HFF-Myc (cell line): ENCODE measurements at regions not wholly inside any gene's neighbourhood (a gene's known extent, or its start where the extent isn't known, plus 50 kb on each side); places are given as distances from the start of the nearest gene placed in this dataset.

Experiments used
- DNase-seq: peaks from one replicate; pipeline ENCODE4 v3.0.0-alpha.2; 2011; ENCODE audit warnings: low read depth; ENCODE audit errors: extremely low read depth
- H3K4me3 ChIP-seq: replicated peaks from 2 replicates; pipeline ENCODE4 v1.5.1; 2011; ENCODE audit warnings: low read depth, mild to moderate bottlenecking, control low read depth, low read length
- TF ChIP-seq, protein P1 (sequence below): IDR thresholded peaks from 2 replicates; pipeline ENCODE4 v1.5.1; 2012; ENCODE audit warnings: mild to moderate bottlenecking, low read depth, low read length, control low read depth; ENCODE audit errors: missing control alignments

DNA sequence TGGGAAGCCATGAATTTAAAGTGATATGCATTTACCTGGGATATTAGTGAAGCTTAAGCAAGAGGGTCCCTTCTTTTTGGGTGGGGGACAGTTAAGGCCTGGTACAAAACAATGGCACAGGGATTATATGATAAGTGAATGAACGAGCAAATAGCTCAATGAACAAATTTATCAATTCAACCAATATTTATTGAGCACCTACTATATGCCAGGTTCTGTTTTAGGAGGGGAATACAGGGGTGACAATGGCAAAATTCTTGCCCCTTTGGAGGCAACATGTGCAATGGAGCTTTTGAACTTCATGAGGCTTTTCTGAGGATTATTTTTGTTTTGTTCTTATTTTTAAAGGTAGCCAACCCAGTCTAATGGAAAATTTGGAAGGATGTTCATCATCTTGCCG, 68.2 kb downstream of the FOXD2 start:
- no peak for DNase-seq
- no peak overlapping the region for H3K4me3 ChIP-seq
- TF ChIP-seq, protein P1, sequence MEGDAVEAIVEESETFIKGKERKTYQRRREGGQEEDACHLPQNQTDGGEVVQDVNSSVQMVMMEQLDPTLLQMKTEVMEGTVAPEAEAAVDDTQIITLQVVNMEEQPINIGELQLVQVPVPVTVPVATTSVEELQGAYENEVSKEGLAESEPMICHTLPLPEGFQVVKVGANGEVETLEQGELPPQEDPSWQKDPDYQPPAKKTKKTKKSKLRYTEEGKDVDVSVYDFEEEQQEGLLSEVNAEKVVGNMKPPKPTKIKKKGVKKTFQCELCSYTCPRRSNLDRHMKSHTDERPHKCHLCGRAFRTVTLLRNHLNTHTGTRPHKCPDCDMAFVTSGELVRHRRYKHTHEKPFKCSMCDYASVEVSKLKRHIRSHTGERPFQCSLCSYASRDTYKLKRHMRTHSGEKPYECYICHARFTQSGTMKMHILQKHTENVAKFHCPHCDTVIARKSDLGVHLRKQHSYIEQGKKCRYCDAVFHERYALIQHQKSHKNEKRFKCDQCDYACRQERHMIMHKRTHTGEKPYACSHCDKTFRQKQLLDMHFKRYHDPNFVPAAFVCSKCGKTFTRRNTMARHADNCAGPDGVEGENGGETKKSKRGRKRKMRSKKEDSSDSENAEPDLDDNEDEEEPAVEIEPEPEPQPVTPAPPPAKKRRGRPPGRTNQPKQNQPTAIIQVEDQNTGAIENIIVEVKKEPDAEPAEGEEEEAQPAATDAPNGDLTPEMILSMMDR = no peak

DNA sequence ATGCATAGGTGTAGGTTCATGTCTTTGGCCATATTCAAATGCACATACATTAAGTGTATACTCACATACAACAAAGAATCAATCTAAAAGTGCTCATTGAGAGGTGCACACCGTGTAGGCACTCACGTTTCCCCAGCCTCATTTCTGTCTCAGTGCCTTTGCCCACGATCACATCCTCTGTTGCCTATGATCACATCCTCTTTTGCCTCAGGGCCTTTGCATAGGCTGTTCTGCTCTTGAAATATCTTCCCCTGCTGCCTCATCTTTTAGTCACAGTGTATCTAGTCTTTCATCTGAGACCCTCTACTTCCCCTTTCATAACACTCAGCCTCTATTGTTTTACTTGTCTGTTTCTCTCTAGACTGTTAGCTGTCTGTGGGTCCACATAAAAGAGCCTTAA, 69.3 kb downstream of the FOXD2 start:
- DNase-seq = no peak
- no peak overlapping the region for H3K4me3 ChIP-seq
- TF ChIP-seq, protein P1 = no peak

DNA sequence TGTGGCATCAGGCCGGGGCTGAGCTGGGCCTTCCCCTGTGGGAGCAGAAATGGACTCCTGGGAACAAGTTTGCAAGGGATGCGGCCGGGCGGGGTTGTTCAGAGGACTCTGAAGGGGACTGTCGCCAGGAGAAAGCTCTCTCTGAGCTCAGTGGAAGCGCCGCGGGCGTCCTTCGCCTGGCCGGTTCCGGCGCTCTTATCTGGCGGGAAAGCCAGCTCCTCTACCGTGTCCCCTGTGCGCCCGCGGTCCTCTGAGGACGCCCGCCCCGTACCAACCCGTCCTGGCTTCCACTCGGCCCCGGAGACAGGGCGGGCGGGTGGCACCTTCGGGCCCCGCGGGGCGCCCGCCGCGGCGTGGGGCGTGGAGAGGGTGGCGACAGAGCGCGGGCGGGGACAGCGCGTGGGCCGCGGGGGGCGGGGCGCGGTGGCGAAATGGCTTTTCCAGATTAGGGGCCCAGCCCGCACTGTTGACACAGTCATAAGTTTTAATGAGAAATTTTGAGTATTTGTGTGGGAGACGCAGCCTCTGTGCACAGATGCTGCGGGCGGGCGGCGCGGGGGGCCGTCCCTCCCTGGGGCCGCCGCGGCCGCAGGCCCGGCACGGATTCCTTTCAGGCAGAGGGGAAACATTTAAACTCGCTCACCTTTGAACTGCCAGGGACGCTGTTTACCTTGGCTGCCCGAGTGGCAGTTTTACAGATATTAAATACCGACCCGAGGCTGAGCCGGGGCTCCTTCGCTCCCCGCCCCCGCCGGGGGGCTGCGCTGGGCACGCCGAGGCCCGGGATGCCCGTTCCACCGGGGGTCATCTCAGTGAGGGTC, 70.2 kb downstream of the FOXD2 start:
- no peak overlapping the region; the same call in 1 of the 2 replicates for H3K4me3 ChIP-seq
- DNase-seq = no peak
- TF ChIP-seq, protein P1 = no peak

DNA sequence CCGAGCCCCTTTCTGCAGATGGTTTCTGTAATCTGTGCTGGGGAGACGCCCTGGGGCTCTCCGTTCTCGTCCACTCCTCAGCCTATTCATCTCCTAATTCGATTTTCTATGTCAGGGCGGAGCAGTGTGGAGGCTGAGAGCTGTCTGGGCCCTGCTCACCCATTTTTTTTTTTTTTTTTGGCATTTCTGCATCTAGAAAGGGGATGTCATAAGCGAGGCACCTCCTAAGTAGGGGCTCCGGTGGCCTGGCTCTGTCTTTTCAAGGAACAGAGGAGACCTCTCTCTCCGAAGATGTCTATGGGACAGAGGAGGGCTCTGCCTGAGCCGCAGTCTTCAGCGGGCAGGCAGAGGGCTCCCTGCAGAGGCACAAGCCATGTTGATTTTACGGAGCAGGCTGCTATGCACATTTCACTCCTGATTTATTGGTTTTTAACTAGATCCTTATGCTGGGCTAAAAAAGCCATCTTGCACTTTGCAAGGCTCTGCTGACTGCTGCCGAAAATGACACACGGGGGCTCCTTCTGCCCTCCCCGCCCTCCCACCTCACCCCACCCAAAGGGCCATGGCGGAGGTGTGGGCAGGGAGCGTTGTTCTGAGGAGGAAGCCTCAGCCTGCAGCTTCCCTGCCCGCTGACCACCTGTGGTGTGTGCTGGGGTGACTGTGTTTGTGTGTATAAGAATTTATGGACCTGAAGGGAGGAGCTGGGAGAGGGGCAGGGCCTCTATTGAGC, 71.0 kb downstream of the FOXD2 start:
- no peak for DNase-seq
- no peak overlapping the region; the same call in 1 of the 2 replicates for H3K4me3 ChIP-seq

DNA sequence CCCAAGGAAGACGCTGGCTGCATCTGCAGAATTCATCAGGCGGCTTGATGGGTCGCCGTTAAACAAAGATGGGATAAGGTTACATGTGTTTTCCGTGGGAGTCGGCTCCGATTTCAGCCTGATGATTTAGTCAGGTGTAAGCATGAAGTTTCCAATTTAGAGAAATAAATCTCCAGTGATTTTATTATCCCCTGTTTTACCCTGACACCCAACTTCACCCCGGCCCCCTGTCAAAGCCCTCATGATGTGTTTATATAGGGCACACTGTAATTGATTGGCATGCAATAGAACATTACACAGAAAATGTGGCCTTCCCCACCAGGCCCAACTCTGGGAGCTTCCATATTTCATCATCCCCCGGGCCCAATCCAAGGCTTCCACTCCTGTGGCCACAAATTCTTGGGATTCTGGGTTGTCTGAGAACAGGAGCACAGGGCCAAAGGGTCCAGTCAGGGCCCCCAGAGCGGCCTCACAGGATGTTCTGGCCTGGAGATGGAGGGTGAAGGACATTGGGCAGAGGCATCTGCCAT, 72.5 kb downstream of the FOXD2 start:
- TF ChIP-seq, protein P1 = no peak
- DNase-seq = no peak
- no peak overlapping the region for H3K4me3 ChIP-seq

More for the DNA sequence above, 71.0 kb downstream of the FOXD2 start:
- TF ChIP-seq, protein P1 = peak; percentile 2

DNA sequence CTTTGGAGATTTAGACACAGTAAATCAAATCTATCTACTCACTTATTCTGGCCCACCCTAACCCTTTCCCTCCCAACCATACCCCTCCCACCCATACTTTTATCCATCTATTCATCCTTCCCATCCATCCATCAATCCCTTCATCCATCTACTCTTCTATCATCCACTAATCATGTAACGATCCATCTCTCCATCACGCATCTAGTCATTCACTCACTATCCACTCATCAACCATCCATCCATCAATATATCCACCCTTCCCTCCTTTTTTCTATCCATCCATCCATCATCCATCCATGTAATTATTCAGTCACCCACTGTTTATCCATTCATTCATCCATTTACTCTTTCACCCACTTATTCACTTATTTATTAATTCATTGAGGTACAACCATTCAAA, 74.0 kb downstream of the FOXD2 start:
- TF ChIP-seq, protein P1 = no peak
- DNase-seq = no peak
- no peak overlapping the region for H3K4me3 ChIP-seq
